Uterus (tissue), 2 donors: ENCODE measurements at regions not wholly inside any gene's neighbourhood (a gene's known extent, or its start where the extent isn't known, plus 50 kb on each side); places are given as distances from the start of the nearest gene placed in this dataset.

Source experiments
- CTCF ChIP-seq, 4 experiments: fragments of 200-600 bp in 2 of 4; fragments of 450-650 bp in 2 of 4; sonication (generic) in 2 of 4; IDR thresholded peaks; one replicate each; pipeline ENCODE4 v1.5.1; 2016 to 2019; ENCODE audit warnings: antibody characterized with exemption in 4 of 4, mild to moderate bottlenecking in 2 of 4, moderate library complexity in 1 of 4
- POLR2A ChIP-seq, 2 donors: fragments of 450-650 bp; IDR thresholded peaks; one replicate each; pipeline ENCODE4 v1.6.1; 2016; ENCODE audit warnings: antibody characterized with exemption in 2 of 2, mild to moderate bottlenecking in 1 of 2, moderate library complexity in 1 of 2

GRCh38 chr6:109241199-109241598 is 141.1 kb downstream of the CD164 start:
- TF ChIP-seq CTCF (IDR thresholded peaks at IDR 0.05) (no peak), POLR2A (IDR thresholded peaks at IDR 0.05) (no peak)
